ENCODE measurements at regions not wholly inside any gene's neighbourhood (a gene's known extent, or its start where the extent isn't known, plus 50 kb on each side); places are given as distances from the start of the nearest gene placed in this dataset.

DNA sequence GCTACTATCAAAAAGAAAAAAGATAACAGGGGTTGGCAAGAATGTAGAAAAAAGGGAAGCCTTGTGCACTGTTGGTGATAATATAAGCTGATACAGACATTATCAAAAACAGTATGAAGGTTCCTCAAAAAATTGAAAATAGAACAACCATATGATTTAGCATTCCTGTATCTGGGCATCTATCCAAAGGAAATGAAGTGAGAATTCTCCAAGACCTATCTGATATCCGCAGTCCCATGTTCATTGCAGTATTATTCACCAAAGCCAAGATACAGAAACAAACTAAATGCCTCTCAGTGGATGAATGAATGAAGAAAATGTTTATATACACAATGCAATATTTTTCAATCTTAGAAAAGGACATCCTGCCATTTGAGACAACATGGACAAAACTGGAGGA, 1943.3 kb downstream of the MAT2B start:
- TF ChIP-seq, protein P1, sequence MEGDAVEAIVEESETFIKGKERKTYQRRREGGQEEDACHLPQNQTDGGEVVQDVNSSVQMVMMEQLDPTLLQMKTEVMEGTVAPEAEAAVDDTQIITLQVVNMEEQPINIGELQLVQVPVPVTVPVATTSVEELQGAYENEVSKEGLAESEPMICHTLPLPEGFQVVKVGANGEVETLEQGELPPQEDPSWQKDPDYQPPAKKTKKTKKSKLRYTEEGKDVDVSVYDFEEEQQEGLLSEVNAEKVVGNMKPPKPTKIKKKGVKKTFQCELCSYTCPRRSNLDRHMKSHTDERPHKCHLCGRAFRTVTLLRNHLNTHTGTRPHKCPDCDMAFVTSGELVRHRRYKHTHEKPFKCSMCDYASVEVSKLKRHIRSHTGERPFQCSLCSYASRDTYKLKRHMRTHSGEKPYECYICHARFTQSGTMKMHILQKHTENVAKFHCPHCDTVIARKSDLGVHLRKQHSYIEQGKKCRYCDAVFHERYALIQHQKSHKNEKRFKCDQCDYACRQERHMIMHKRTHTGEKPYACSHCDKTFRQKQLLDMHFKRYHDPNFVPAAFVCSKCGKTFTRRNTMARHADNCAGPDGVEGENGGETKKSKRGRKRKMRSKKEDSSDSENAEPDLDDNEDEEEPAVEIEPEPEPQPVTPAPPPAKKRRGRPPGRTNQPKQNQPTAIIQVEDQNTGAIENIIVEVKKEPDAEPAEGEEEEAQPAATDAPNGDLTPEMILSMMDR (conservative IDR thresholded peaks at IDR 0.05; ENCODE audit: low read length) = no peak
- TF ChIP-seq EZH2phosphoT487 (IDR thresholded peaks at IDR 0.05; ENCODE audit: borderline replicate concordance, low read depth, low read length) = no peak
